ENCODE measurements at regions not wholly inside any gene's neighbourhood (a gene's known extent, or its start where the extent isn't known, plus 50 kb on each side); places are given as distances from the start of the nearest gene placed in this dataset.

GRCh38 chr20:12698817-12699216 is 310.0 kb upstream of the SPTLC3 start:
- no peak overlapping the region for H3K4me2 ChIP-seq
- H3K9me2 ChIP-seq (replicated peaks; ENCODE audit: insufficient read depth), result no peaks in the 10 kb centered on the region
- H3K36me3 ChIP-seq (replicated peaks; ENCODE audit: insufficient read depth, low read depth), result no peaks in the 10 kb centered on the region
- TF ChIP-seq EZH2phosphoT487 (IDR thresholded peaks at IDR 0.05; ENCODE audit: low read depth, severe bottlenecking, unreplicated experiment) (no peak), CTCF (IDR thresholded peaks at IDR 0.05; ENCODE audit: poor library complexity) (no peak), EZH2 (IDR thresholded peaks at IDR 0.05; ENCODE audit: borderline replicate concordance) (no peak)
- no peaks in the 10 kb centered on the region for H4K20me1 ChIP-seq (ENCODE audit: insufficient read depth, poor library complexity, severe bottlenecking)
- no peak overlapping the region for H2AFZ ChIP-seq
- DNase-seq (ENCODE audit: low spot score), result no peak
- no peak overlapping the region for H3K27ac ChIP-seq
- H3K27me3 ChIP-seq, result no peaks in the 10 kb centered on the region
- no peaks in the 10 kb centered on the region for H3K79me2 ChIP-seq
- H3K9me3 ChIP-seq (ENCODE audit: low read depth), result no peaks in the 10 kb centered on the region
- 86% methylated on average over 2 of the region's 2 CpGs for WGBS (ENCODE audit: low lambda C conversion rate, missing lambda C conversion rate)
- no peak overlapping the region for H3K4me3 ChIP-seq
- H3K4me1 ChIP-seq (ENCODE audit: insufficient read depth), result no peaks in the 10 kb centered on the region

- no peaks in the 10 kb centered on the region for H3K27me3 ChIP-seq
- H3K4me1 ChIP-seq (ENCODE audit: insufficient read depth), result no peaks in the 10 kb centered on the region
- peak overlapping the region; percentile 14 for H3K27ac ChIP-seq
- H3K79me2 ChIP-seq, result no peaks in the 10 kb centered on the region
- H2AFZ ChIP-seq, result no peak overlapping the region
- no peaks in the 10 kb centered on the region for H3K9me3 ChIP-seq (ENCODE audit: low read depth)
- WGBS (ENCODE audit: low lambda C conversion rate, missing lambda C conversion rate), result 41% methylated on average over 5 of the region's 5 CpGs
- H4K20me1 ChIP-seq (ENCODE audit: insufficient read depth, poor library complexity, severe bottlenecking), result no peaks in the 10 kb centered on the region
- no peaks in the 10 kb centered on the region for H3K9me2 ChIP-seq (replicated peaks; ENCODE audit: insufficient read depth)
- no peaks in the 10 kb centered on the region for H3K36me3 ChIP-seq (replicated peaks; ENCODE audit: insufficient read depth, low read depth)
- TF ChIP-seq EZH2 (IDR thresholded peaks at IDR 0.05; ENCODE audit: borderline replicate concordance) (no peak), CTCF (IDR thresholded peaks at IDR 0.05; ENCODE audit: poor library complexity) (no peak), EZH2phosphoT487 (IDR thresholded peaks at IDR 0.05; ENCODE audit: low read depth, severe bottlenecking, unreplicated experiment) (no peak)
- no peak overlapping the region for H3K4me2 ChIP-seq
- DNase-seq (ENCODE audit: low spot score), result peak; percentile 41
- no peak overlapping the region for H3K4me3 ChIP-seq
Observed at GRCh38 chr20:12699374-12700228, 309.2 kb upstream of the SPTLC3 start.

- Histone ChIP-seq H3K9me2 (replicated peaks; ENCODE audit: insufficient read depth) (no peaks in the 10 kb centered on the region), H3K4me3 (no peak overlapping the region), H2AFZ (no peak overlapping the region), H3K9me3 (ENCODE audit: low read depth) (no peaks in the 10 kb centered on the region), H3K4me2 (no peak overlapping the region), H3K27me3 (no peaks in the 10 kb centered on the region), H3K79me2 (no peaks in the 10 kb centered on the region), H4K20me1 (ENCODE audit: insufficient read depth, poor library complexity, severe bottlenecking) (no peaks in the 10 kb centered on the region), H3K36me3 (replicated peaks; ENCODE audit: insufficient read depth, low read depth) (no peaks in the 10 kb centered on the region), H3K4me1 (ENCODE audit: insufficient read depth) (no peaks in the 10 kb centered on the region), H3K27ac (no peak overlapping the region)
- no peak for TF ChIP-seq EZH2phosphoT487 (IDR thresholded peaks at IDR 0.05; ENCODE audit: low read depth, severe bottlenecking, unreplicated experiment)
- TF ChIP-seq EZH2 (IDR thresholded peaks at IDR 0.05; ENCODE audit: borderline replicate concordance), result no peak
- no peak for TF ChIP-seq CTCF (IDR thresholded peaks at IDR 0.05; ENCODE audit: poor library complexity)
- WGBS (ENCODE audit: low lambda C conversion rate, missing lambda C conversion rate), result 94% methylated on average over 9 of the region's 9 CpGs
- no peak for DNase-seq (ENCODE audit: low spot score)
Observed at GRCh38 chr20:12700701-12701100, 308.1 kb upstream of the SPTLC3 start.

Data from hepatocyte (in vitro differentiated cells).